Uterus (tissue), 2 donors: ENCODE measurements at regions not wholly inside any gene's neighbourhood (a gene's known extent, or its start where the extent isn't known, plus 50 kb on each side); places are given as distances from the start of the nearest gene placed in this dataset.

Experiments used
- CTCF ChIP-seq, 4 experiments: fragments of 200-600 bp in 2 of 4; fragments of 450-650 bp in 2 of 4; sonication (generic) in 2 of 4; IDR thresholded peaks; one replicate each; pipeline ENCODE4 v1.5.1; 2016 to 2019; ENCODE audit warnings: antibody characterized with exemption in 4 of 4, mild to moderate bottlenecking in 2 of 4, moderate library complexity in 1 of 4
- POLR2A ChIP-seq, 2 donors: fragments of 450-650 bp; IDR thresholded peaks; one replicate each; pipeline ENCODE4 v1.6.1; 2016; ENCODE audit warnings: antibody characterized with exemption in 2 of 2, mild to moderate bottlenecking in 1 of 2, moderate library complexity in 1 of 2

- TF ChIP-seq CTCF (IDR thresholded peaks at IDR 0.05) (no peak), POLR2A (IDR thresholded peaks at IDR 0.05) (no peak)
Observed at GRCh38 chr14:98208211-98208611, 1063.8 kb downstream of the BCL11B start.
